DND-41 (cell line): ENCODE measurements at regions not wholly inside any gene's neighbourhood (a gene's known extent, or its start where the extent isn't known, plus 50 kb on each side); places are given as distances from the start of the nearest gene placed in this dataset.
A peak's percentile ranks its signal among the peaks of the same experiment; 100 is the strongest.

Experiments used
- ATAC-seq: fragments of 200-7000 bp; cut with Tn5 transposase; 3 replicates; pipeline ENCODE4 v1.9.1; 2021; ENCODE audit warnings: low read depth; ENCODE audit not compliant: insufficient read depth
- DNase-seq: peaks from one replicate; pipeline ENCODE4 v3.0.0-alpha.2; 2020
- H2AFZ ChIP-seq: 2 replicates; pipeline ENCODE4 v1.6.0; 2012; ENCODE audit warnings: low read depth, low read length
- H3K27ac ChIP-seq: 2 replicates; pipeline ENCODE4 v1.5.1; 2012; ENCODE audit warnings: low read length, inconsistent platforms
- H3K27me3 ChIP-seq: fragments of 200-600 bp; sonication (generic); 2 replicates; pipeline ENCODE4 v1.6.0; 2012; ENCODE audit warnings: low read length, mild to moderate bottlenecking, inconsistent platforms; ENCODE audit not compliant: insufficient read depth, poor library complexity
- H3K36me3 ChIP-seq: 2 replicates; pipeline ENCODE4 v1.5.1; 2012; ENCODE audit warnings: low read length, inconsistent platforms; ENCODE audit not compliant: insufficient read depth
- H3K4me1 ChIP-seq: 2 replicates; pipeline ENCODE4 v1.5.1; 2012; ENCODE audit warnings: mild to moderate bottlenecking, low read length; ENCODE audit not compliant: insufficient read depth
- H3K4me2 ChIP-seq: 2 replicates; pipeline ENCODE4 v1.6.0; 2012; ENCODE audit warnings: mild to moderate bottlenecking, moderate library complexity, low read length, inconsistent platforms; ENCODE audit not compliant: insufficient read depth
- H3K4me3 ChIP-seq, 2 experiments: fragments of 200-600 bp in 1 of 2; shearing (Covaris generic) in 1 of 2; 2 replicates each; pipeline ENCODE4 v1.5.1; 2012 to 2016; ENCODE audit warnings: inconsistent platforms in 2 of 2, low read length in 2 of 2, mild to moderate bottlenecking in 2 of 2, low read depth in 1 of 2, moderate library complexity in 1 of 2
- H3K79me2 ChIP-seq: 2 replicates; pipeline ENCODE4 v1.6.0; 2012; ENCODE audit warnings: low read length, inconsistent platforms; ENCODE audit not compliant: insufficient read depth
- H3K9ac ChIP-seq: 2 replicates; pipeline ENCODE4 v1.6.0; 2012; ENCODE audit warnings: low read depth, mild to moderate bottlenecking, inconsistent platforms, low read length, moderate library complexity
- H3K9me3 ChIP-seq: 2 replicates; pipeline ENCODE4 v1.5.1; 2012; ENCODE audit warnings: low read length, moderate library complexity, mild to moderate bottlenecking, inconsistent platforms; ENCODE audit not compliant: insufficient read depth, severe bottlenecking
- H4K20me1 ChIP-seq: 2 replicates; pipeline ENCODE4 v1.6.0; 2012; ENCODE audit warnings: low read length; ENCODE audit not compliant: insufficient read depth
- CTCF ChIP-seq: IDR thresholded peaks from 2 replicates; pipeline ENCODE4 v1.5.1; 2012; ENCODE audit warnings: borderline replicate concordance, low read length, moderate library complexity, mild to moderate bottlenecking; ENCODE audit not compliant: poor library complexity, severe bottlenecking; ENCODE audit errors: extremely low read depth
- EZH2 ChIP-seq: IDR thresholded peaks from 3 replicates; pipeline ENCODE4 v1.6.1; 2012; ENCODE audit warnings: borderline replicate concordance, low read depth, mild to moderate bottlenecking, moderate library complexity, low read length, inconsistent platforms; ENCODE audit not compliant: severe bottlenecking

- Histone ChIP-seq H3K9ac (peak overlapping the region; percentile 30), H4K20me1 (no peaks in the 10 kb centered on the region), H3K4me2 (peak overlapping the region; percentile 19; the same call in 1 of the 2 replicates), H3K27me3 (no peaks in the 10 kb centered on the region), H2AFZ (no peak overlapping the region; the same call in 1 of the 2 replicates), H3K27ac (peak overlapping the region; percentile 86), H3K4me1 (peaks cover 65% of the 10 kb centered on the region), H3K9me3 (no peaks in the 10 kb centered on the region), H3K36me3 (no peaks in the 10 kb centered on the region), H3K79me2 (no peaks in the 10 kb centered on the region), H3K4me3 (peak overlapping the region in 1 of 2 experiments; percentile 5; a peak in 1 of 4 replicates)
- ATAC-seq, result peak; percentile 78
- peak; percentile 84 for DNase-seq
- TF ChIP-seq EZH2, result no peak
These were observed 1135.8 kb downstream of the BCL11B start for GRCh38 chr14:98136012-98136789.

- H3K27me3 ChIP-seq, result no peaks in the 10 kb centered on the region
- H4K20me1 ChIP-seq, result no peaks in the 10 kb centered on the region
- no peaks in the 10 kb centered on the region for H3K79me2 ChIP-seq
- H2AFZ ChIP-seq, result no peak overlapping the region; the same call in 1 of the 2 replicates
- no peaks in the 10 kb centered on the region for H3K9me3 ChIP-seq
- TF ChIP-seq EZH2, result no peak
- TF ChIP-seq CTCF, result no peak
- peak overlapping the region; percentile 30 for H3K9ac ChIP-seq
- DNase-seq (no peak), ATAC-seq (no peak)
- no peak overlapping the region for H3K4me3 ChIP-seq
- peaks cover 69% of the 10 kb centered on the region for H3K4me1 ChIP-seq
- peak overlapping the region; percentile 32 for H3K4me2 ChIP-seq
- peak overlapping the region; percentile 86 for H3K27ac ChIP-seq
- no peaks in the 10 kb centered on the region for H3K36me3 ChIP-seq
These were observed 1134.6 kb downstream of the BCL11B start for GRCh38 chr14:98137131-98138025.

GRCh38 chr14:98138666-98139065, 1133.3 kb downstream of the BCL11B start:
- H3K27me3 ChIP-seq, result no peaks in the 10 kb centered on the region
- no peaks in the 10 kb centered on the region for H3K79me2 ChIP-seq
- H3K9me3 ChIP-seq, result no peaks in the 10 kb centered on the region
- H3K27ac ChIP-seq, result peak overlapping the region; percentile 86
- H3K4me3 ChIP-seq, result no peak overlapping the region
- peak; percentile 81 for DNase-seq
- H3K4me1 ChIP-seq, result peaks cover 78% of the 10 kb centered on the region
- H3K4me2 ChIP-seq, result no peak overlapping the region; the same call in 1 of the 2 replicates
- H2AFZ ChIP-seq, result peak overlapping the region; percentile 13; the same call in 1 of the 2 replicates
- no peaks in the 10 kb centered on the region for H4K20me1 ChIP-seq
- H3K9ac ChIP-seq, result peak overlapping the region; percentile 30
- TF ChIP-seq EZH2 (no peak), CTCF (peak; percentile 86)
- peak; percentile 60 for ATAC-seq
- no peaks in the 10 kb centered on the region for H3K36me3 ChIP-seq
